ENCODE measurements at regions not wholly inside any gene's neighbourhood (a gene's known extent, or its start where the extent isn't known, plus 50 kb on each side); places are given as distances from the start of the nearest gene placed in this dataset.

GRCh38 chr3:153028381-153028780 is 133.6 kb upstream of the RAP2B start:
- H3K36me3 ChIP-seq (replicated peaks; ENCODE audit: control insufficient read depth, insufficient read depth, low read length), result no peaks in the 10 kb centered on the region
- DNase-seq, result no peak
- H3K4me3 ChIP-seq (ENCODE audit: insufficient read depth, low read depth, low read length), result no peak overlapping the region
- no peaks in the 10 kb centered on the region for H3K27me3 ChIP-seq (ENCODE audit: control insufficient read depth, insufficient read depth, low read length)

GRCh38 chr3:153029350-153029749 is 132.7 kb upstream of the RAP2B start:
- Histone ChIP-seq H3K4me3 (ENCODE audit: insufficient read depth, low read depth, low read length) (no peak overlapping the region), H3K36me3 (replicated peaks; ENCODE audit: control insufficient read depth, insufficient read depth, low read length) (no peaks in the 10 kb centered on the region), H3K27me3 (ENCODE audit: control insufficient read depth, insufficient read depth, low read length) (no peaks in the 10 kb centered on the region)
- DNase-seq, result no peak

GRCh38 chr3:153032891-153033290 is 129.1 kb upstream of the RAP2B start:
- no peaks in the 10 kb centered on the region for H3K27me3 ChIP-seq (ENCODE audit: control insufficient read depth, insufficient read depth, low read length)
- no peaks in the 10 kb centered on the region for H3K36me3 ChIP-seq (replicated peaks; ENCODE audit: control insufficient read depth, insufficient read depth, low read length)
- no peak for DNase-seq
- H3K4me3 ChIP-seq (ENCODE audit: insufficient read depth, low read depth, low read length), result no peak overlapping the region

- no peak for DNase-seq
- Histone ChIP-seq H3K4me3 (ENCODE audit: insufficient read depth, low read depth, low read length) (no peak overlapping the region), H3K36me3 (replicated peaks; ENCODE audit: control insufficient read depth, insufficient read depth, low read length) (no peaks in the 10 kb centered on the region), H3K27me3 (ENCODE audit: control insufficient read depth, insufficient read depth, low read length) (no peaks in the 10 kb centered on the region)
These were observed 125.2 kb upstream of the RAP2B start for GRCh38 chr3:153036846-153037245.

GRCh38 chr3:153038367-153038766 is 123.7 kb upstream of the RAP2B start:
- no peak for DNase-seq
- Histone ChIP-seq H3K4me3 (ENCODE audit: insufficient read depth, low read depth, low read length) (no peak overlapping the region), H3K27me3 (ENCODE audit: control insufficient read depth, insufficient read depth, low read length) (no peaks in the 10 kb centered on the region), H3K36me3 (replicated peaks; ENCODE audit: control insufficient read depth, insufficient read depth, low read length) (no peaks in the 10 kb centered on the region)

GRCh38 chr3:153038779-153039178 is 123.2 kb upstream of the RAP2B start:
- no peak for DNase-seq
- Histone ChIP-seq H3K27me3 (ENCODE audit: control insufficient read depth, insufficient read depth, low read length) (no peaks in the 10 kb centered on the region), H3K36me3 (replicated peaks; ENCODE audit: control insufficient read depth, insufficient read depth, low read length) (no peaks in the 10 kb centered on the region), H3K4me3 (ENCODE audit: insufficient read depth, low read depth, low read length) (no peak overlapping the region)

GRCh38 chr3:153041181-153041580 is 120.8 kb upstream of the RAP2B start:
- no peaks in the 10 kb centered on the region for H3K27me3 ChIP-seq (ENCODE audit: control insufficient read depth, insufficient read depth, low read length)
- H3K36me3 ChIP-seq (replicated peaks; ENCODE audit: control insufficient read depth, insufficient read depth, low read length), result no peaks in the 10 kb centered on the region
- DNase-seq, result no peak

GRCh38 chr3:153042088-153042487 is 119.9 kb upstream of the RAP2B start:
- no peak for DNase-seq
- no peaks in the 10 kb centered on the region for H3K27me3 ChIP-seq (ENCODE audit: control insufficient read depth, insufficient read depth, low read length)
- no peak overlapping the region for H3K4me3 ChIP-seq (ENCODE audit: insufficient read depth, low read depth, low read length)
- no peaks in the 10 kb centered on the region for H3K36me3 ChIP-seq (replicated peaks; ENCODE audit: control insufficient read depth, insufficient read depth, low read length)

More at GRCh38 chr3:153041181-153041580, 120.8 kb upstream of the RAP2B start:
- H3K4me3 ChIP-seq (ENCODE audit: insufficient read depth, low read depth, low read length), result no peak overlapping the region

- Histone ChIP-seq H3K36me3 (replicated peaks; ENCODE audit: control insufficient read depth, insufficient read depth, low read length) (no peaks in the 10 kb centered on the region), H3K4me3 (ENCODE audit: insufficient read depth, low read depth, low read length) (no peak overlapping the region), H3K27me3 (ENCODE audit: control insufficient read depth, insufficient read depth, low read length) (no peaks in the 10 kb centered on the region)
- DNase-seq, result no peak
These were observed 118.2 kb upstream of the RAP2B start for GRCh38 chr3:153043729-153044328.

- H3K4me3 ChIP-seq (ENCODE audit: insufficient read depth, low read depth, low read length), result no peak overlapping the region
- DNase-seq, result no peak
- no peaks in the 10 kb centered on the region for H3K27me3 ChIP-seq (ENCODE audit: control insufficient read depth, insufficient read depth, low read length)
- no peaks in the 10 kb centered on the region for H3K36me3 ChIP-seq (replicated peaks; ENCODE audit: control insufficient read depth, insufficient read depth, low read length)
These were observed 116.9 kb upstream of the RAP2B start for GRCh38 chr3:153045150-153045549.

- Histone ChIP-seq H3K27me3 (ENCODE audit: control insufficient read depth, insufficient read depth, low read length) (no peaks in the 10 kb centered on the region), H3K36me3 (replicated peaks; ENCODE audit: control insufficient read depth, insufficient read depth, low read length) (no peaks in the 10 kb centered on the region), H3K4me3 (ENCODE audit: insufficient read depth, low read depth, low read length) (no peak overlapping the region)
- no peak for DNase-seq
These were observed 111.0 kb upstream of the RAP2B start for GRCh38 chr3:153050978-153051377.

GRCh38 chr3:153051427-153052095 is 110.5 kb upstream of the RAP2B start:
- Histone ChIP-seq H3K27me3 (ENCODE audit: control insufficient read depth, insufficient read depth, low read length) (no peaks in the 10 kb centered on the region), H3K4me3 (ENCODE audit: insufficient read depth, low read depth, low read length) (no peak overlapping the region), H3K36me3 (replicated peaks; ENCODE audit: control insufficient read depth, insufficient read depth, low read length) (no peaks in the 10 kb centered on the region)
- no peak for DNase-seq

GRCh38 chr3:153052096-153052460 is 109.9 kb upstream of the RAP2B start:
- Histone ChIP-seq H3K36me3 (replicated peaks; ENCODE audit: control insufficient read depth, insufficient read depth, low read length) (no peaks in the 10 kb centered on the region), H3K27me3 (ENCODE audit: control insufficient read depth, insufficient read depth, low read length) (no peaks in the 10 kb centered on the region), H3K4me3 (ENCODE audit: insufficient read depth, low read depth, low read length) (no peak overlapping the region)
- no peak for DNase-seq

GRCh38 chr3:153055217-153055616 is 106.8 kb upstream of the RAP2B start:
- no peak for DNase-seq

GRCh38 chr3:153055779-153056178 is 106.2 kb upstream of the RAP2B start:
- no peaks in the 10 kb centered on the region for H3K27me3 ChIP-seq (ENCODE audit: control insufficient read depth, insufficient read depth, low read length)
- DNase-seq, result no peak
- H3K36me3 ChIP-seq (replicated peaks; ENCODE audit: control insufficient read depth, insufficient read depth, low read length), result no peaks in the 10 kb centered on the region
- no peak overlapping the region for H3K4me3 ChIP-seq (ENCODE audit: insufficient read depth, low read depth, low read length)

More at GRCh38 chr3:153055217-153055616, 106.8 kb upstream of the RAP2B start:
- no peak overlapping the region for H3K4me3 ChIP-seq (ENCODE audit: insufficient read depth, low read depth, low read length)
- no peaks in the 10 kb centered on the region for H3K27me3 ChIP-seq (ENCODE audit: control insufficient read depth, insufficient read depth, low read length)
- no peaks in the 10 kb centered on the region for H3K36me3 ChIP-seq (replicated peaks; ENCODE audit: control insufficient read depth, insufficient read depth, low read length)
